ENCODE measurements at regions not wholly inside any gene's neighbourhood (a gene's known extent, or its start where the extent isn't known, plus 50 kb on each side); places are given as distances from the start of the nearest gene placed in this dataset.

DNA sequence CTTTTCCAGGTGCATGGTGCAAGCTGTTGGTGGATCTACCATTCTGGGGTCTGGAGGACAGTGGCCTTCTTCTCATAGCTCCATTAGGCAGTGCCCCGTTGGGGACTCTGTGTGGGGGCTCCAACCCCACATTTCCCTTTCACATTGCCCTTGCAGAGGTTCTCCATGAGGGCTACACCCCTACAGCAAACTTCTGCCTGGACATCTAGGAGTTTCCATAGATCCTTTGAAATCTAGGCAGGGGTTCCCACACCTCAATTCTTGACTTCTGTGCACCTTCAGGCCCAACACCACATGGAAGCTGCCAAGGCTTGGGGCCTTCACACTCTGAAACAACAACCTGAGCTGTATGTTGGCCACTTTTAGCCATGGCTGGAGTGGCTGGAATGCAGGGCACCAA, 282.8 kb upstream of the SASH1 start:
- TF ChIP-seq TAF1 (IDR thresholded peaks at IDR 0.05; ENCODE audit: low read depth) (no peak), CEBPB (IDR thresholded peaks at IDR 0.05) (no peak), EP300 (IDR thresholded peaks at IDR 0.05; ENCODE audit: borderline replicate concordance) (no peak), CREB1 (IDR thresholded peaks at IDR 0.05; ENCODE audit: low read depth) (no peak), FOXM1 (IDR thresholded peaks at IDR 0.05; ENCODE audit: borderline replicate concordance, low read depth) (no peak)
- TF ChIP-seq, protein P1, sequence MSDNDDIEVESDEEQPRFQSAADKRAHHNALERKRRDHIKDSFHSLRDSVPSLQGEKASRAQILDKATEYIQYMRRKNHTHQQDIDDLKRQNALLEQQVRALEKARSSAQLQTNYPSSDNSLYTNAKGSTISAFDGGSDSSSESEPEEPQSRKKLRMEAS (IDR thresholded peaks at IDR 0.05): no peak
- TF ChIP-seq, protein P2, sequence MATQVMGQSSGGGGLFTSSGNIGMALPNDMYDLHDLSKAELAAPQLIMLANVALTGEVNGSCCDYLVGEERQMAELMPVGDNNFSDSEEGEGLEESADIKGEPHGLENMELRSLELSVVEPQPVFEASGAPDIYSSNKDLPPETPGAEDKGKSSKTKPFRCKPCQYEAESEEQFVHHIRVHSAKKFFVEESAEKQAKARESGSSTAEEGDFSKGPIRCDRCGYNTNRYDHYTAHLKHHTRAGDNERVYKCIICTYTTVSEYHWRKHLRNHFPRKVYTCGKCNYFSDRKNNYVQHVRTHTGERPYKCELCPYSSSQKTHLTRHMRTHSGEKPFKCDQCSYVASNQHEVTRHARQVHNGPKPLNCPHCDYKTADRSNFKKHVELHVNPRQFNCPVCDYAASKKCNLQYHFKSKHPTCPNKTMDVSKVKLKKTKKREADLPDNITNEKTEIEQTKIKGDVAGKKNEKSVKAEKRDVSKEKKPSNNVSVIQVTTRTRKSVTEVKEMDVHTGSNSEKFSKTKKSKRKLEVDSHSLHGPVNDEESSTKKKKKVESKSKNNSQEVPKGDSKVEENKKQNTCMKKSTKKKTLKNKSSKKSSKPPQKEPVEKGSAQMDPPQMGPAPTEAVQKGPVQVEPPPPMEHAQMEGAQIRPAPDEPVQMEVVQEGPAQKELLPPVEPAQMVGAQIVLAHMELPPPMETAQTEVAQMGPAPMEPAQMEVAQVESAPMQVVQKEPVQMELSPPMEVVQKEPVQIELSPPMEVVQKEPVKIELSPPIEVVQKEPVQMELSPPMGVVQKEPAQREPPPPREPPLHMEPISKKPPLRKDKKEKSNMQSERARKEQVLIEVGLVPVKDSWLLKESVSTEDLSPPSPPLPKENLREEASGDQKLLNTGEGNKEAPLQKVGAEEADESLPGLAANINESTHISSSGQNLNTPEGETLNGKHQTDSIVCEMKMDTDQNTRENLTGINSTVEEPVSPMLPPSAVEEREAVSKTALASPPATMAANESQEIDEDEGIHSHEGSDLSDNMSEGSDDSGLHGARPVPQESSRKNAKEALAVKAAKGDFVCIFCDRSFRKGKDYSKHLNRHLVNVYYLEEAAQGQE (IDR thresholded peaks at IDR 0.05; ENCODE audit: low read depth): no peak

Data from Ishikawa (cell line).